ENCODE measurements at regions not wholly inside any gene's neighbourhood (a gene's known extent, or its start where the extent isn't known, plus 50 kb on each side); places are given as distances from the start of the nearest gene placed in this dataset.

- peak; percentile 43; the same call in 1 of the 2 replicates for TF ChIP-seq ZNF710 (CRISPR knock-in tag; IDR thresholded peaks at IDR 0.05; ENCODE audit: borderline replicate concordance)
- TF ChIP-seq NR3C1 (CRISPR knock-in tag; IDR thresholded peaks at IDR 0.05) = no peak
- TF ChIP-seq PRDM4 (CRISPR knock-in tag; IDR thresholded peaks at IDR 0.05; ENCODE audit: borderline replicate concordance) = no peak
- TF ChIP-seq GATAD2A (CRISPR knock-in tag; IDR thresholded peaks at IDR 0.05) = peak; percentile 18; the same call in 1 of the 2 replicates
- TF ChIP-seq NONO (IDR thresholded peaks at IDR 0.05) = no peak
- no peak for TF ChIP-seq NONO (CRISPR knock-in tag; conservative IDR thresholded peaks at IDR 0.05)
- peak; percentile 51; the same call in 1 of the 2 replicates for TF ChIP-seq MXD3 (CRISPR knock-in tag; IDR thresholded peaks at IDR 0.05)
- TF ChIP-seq BCL3 (CRISPR knock-in tag; IDR thresholded peaks at IDR 0.05) = no peak
- no peak for TF ChIP-seq HHEX (CRISPR knock-in tag; IDR thresholded peaks at IDR 0.05)
- no peak for TF ChIP-seq ZNF614 (CRISPR knock-in tag; IDR thresholded peaks at IDR 0.05; ENCODE audit: borderline replicate concordance)
- TF ChIP-seq ZNF652 (CRISPR knock-in tag; IDR thresholded peaks at IDR 0.05; ENCODE audit: borderline replicate concordance, low read depth) = no peak
- peak; percentile 66 for TF ChIP-seq GABPB1 (CRISPR knock-in tag; IDR thresholded peaks at IDR 0.05)
- TF ChIP-seq SUZ12 (IDR thresholded peaks at IDR 0.05; ENCODE audit: low read depth, low read length) = peak; percentile 17; the same call in 1 of the 2 replicates
- TF ChIP-seq ZNF841 (CRISPR knock-in tag; IDR thresholded peaks at IDR 0.05; ENCODE audit: borderline replicate concordance) = no peak
- TF ChIP-seq CBX5 (CRISPR knock-in tag; IDR thresholded peaks at IDR 0.05; ENCODE audit: borderline replicate concordance) = no peak
- no peak for TF ChIP-seq MAZ (IDR thresholded peaks at IDR 0.05; ENCODE audit: borderline replicate concordance, low read depth, low read length)
- no peak for TF ChIP-seq MAZ (CRISPR knock-in tag; IDR thresholded peaks at IDR 0.05; ENCODE audit: low read depth)
- TF ChIP-seq IRF9 (CRISPR knock-in tag; IDR thresholded peaks at IDR 0.05; ENCODE audit: borderline replicate concordance) = no peak; the same call in 1 of the 2 replicates
- no peak for TF ChIP-seq SSRP1 (CRISPR knock-in tag; IDR thresholded peaks at IDR 0.05)
- TF ChIP-seq TCF7L2 (IDR thresholded peaks at IDR 0.05; ENCODE audit: low read depth, low read length) = no peak
- TF ChIP-seq ZSCAN31 (CRISPR knock-in tag; IDR thresholded peaks at IDR 0.05; ENCODE audit: low read depth) = no peak
- TF ChIP-seq HNF4G (IDR thresholded peaks at IDR 0.05; ENCODE audit: borderline replicate concordance, low read depth, low read length) = no peak
- TF ChIP-seq HNF4G (CRISPR knock-in tag; IDR thresholded peaks at IDR 0.05; ENCODE audit: borderline replicate concordance, low read depth) = no peak
- TF ChIP-seq ZNF724P (CRISPR knock-in tag; IDR thresholded peaks at IDR 0.05; ENCODE audit: borderline replicate concordance) = no peak
These were observed 286.7 kb upstream of the VRK2 start (continued) for GRCh38 chr2:57759822-57760300.
